GM19035 (cell line): ENCODE measurements at regions not wholly inside any gene's neighbourhood (a gene's known extent, or its start where the extent isn't known, plus 50 kb on each side); places are given as distances from the start of the nearest gene placed in this dataset.
A peak's percentile ranks its signal among the peaks of the same experiment; 100 is the strongest.

Experiments
- ATAC-seq: cut with Tn5 transposase; IDR thresholded peaks from one replicate; pipeline ENCODE4 v1.9.1; 2021; ENCODE audit not compliant: unreplicated experiment

DNA sequence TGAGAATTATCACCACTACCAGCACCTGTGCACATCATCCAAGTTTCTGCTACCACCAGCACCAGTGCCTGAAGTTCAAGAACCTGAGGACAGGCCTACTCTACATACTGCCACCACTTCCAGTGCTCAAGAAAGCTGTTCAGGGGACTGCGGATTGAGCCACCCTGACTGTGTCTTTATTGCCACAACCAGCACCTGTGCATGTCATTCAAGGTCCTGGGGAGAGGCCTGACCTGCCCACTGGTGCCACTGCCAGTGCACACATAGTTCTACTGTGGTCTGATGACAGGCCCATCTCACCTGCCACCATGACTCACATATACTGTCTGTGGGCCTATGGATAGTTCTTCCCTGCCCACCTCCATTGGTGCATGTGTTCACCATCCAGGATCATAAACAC lies 559.4 kb downstream of the COL12A1 start:
- no peak for ATAC-seq

DNA sequence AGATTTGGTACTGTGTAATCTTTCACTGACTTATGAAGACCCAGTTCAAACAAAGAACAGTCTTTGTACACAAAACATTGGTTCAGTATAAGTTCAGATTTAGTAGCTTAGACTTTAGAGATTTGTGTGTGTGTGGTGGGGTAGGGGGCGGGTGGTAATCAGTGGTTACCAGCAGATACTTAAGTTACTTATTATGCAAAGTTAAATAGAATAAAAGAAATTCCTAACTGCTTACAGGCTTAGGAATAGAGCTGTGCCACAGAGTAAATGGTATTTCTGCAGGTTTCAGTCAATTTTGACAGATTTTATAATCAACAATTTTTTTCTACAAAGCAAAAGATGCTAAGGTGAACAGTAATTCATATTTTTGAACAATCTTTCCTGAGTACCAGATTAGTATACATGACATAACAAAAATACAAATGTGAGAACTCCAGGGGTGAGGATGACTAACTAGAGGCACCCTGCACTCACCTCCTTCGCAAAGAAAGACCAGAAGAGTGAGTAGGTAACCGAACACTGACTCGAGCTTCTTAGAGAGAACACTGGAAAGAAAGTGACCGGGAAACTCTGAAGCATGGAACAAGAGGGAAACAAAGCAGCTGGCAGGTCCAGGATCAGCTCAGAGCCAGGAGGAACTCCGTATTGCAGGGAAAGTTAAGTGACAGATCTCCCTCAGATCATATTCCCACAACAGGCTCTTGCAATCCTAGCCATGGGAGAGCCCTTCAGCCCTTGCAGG lies 560.6 kb downstream of the COL12A1 start:
- ATAC-seq = no peak

DNA sequence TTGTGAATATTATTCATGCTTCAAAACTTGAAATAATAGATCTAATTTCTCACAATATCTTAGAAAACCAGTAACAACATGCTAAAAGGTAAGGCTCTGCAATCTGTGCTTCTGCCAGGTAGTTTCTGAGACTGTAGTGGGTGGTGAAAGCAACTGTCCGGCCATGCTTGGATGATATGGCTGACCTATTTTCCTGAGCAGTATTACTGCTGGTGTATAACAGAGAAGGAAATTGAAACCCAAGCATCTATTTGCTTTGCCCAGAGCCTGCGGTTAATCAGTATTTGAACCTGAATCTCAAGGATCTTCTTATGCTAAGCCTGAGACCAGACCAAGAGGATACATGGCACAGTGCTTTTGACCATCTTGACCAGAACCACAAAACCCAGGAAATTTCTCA lies 563.8 kb downstream of the COL12A1 start:
- no peak for ATAC-seq

DNA sequence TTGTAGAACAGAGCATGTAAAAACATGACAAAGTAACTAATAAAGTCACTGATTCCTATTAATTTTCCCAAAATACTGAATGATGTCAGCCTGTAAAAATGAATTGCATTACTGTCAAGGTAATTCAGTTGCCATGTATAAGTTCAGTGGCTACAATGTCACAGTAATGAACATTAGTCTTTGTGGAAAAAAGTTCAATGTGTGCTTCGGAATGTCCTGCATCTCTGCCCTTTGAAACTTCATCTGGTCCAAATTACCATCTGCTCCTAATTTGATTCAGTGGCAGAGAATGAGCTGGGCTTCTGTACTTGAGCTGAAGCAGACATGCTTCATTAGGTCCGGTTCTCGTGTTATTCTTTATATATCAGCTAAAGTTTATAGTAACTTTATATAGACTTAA lies 567.4 kb downstream of the COL12A1 start:
- no peak for ATAC-seq

DNA sequence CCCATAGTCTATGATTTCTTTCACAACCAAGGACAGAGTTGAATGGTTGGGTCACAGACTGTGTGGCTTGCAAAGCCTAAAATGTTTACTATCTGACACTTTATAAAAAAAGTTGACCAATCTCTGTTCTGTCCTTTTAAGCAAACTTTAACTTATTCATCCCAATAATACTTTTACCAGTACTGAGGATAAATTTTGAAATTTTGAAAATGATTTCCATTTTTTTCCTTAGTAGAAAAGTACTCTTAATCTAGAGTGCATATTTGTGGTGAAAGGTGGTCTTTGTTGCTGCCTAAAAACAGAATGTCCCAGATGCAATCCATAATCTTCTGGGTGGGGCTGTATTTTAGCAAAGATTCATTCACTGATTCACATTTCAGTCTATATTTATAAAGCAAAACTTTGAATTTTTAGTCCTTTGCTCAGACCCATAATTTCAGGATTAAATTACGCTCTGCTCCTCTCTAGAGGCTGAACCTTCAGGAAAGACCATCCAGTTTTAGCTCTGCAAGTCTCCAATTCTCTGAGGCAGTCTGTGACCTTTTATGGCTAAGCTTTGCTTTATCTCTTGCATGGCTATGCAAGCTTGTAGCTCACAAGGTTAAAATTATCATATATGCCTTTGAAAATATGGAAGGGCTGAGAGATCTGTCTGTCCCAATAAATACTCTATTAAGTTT lies 573.5 kb downstream of the COL12A1 start:
- no peak for ATAC-seq

DNA sequence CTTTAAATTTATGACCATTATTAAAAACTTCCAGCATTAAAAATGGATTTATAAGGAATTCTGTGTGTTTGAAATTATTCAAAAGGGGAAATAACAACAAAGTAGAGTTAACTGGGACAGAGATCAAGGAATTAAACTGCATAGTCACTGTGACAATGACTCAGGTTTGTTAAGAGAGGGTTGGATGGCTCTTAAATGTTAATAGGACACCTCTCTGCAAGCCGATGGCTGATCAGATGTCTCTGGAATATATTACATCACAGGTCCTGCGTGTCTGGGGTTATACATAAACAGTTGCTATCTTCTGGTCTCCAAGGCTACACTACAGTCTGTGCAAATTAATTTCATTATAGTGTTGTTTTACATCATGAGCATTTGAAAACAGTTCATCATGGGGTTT lies 574.3 kb downstream of the COL12A1 start:
- no peak for ATAC-seq

DNA sequence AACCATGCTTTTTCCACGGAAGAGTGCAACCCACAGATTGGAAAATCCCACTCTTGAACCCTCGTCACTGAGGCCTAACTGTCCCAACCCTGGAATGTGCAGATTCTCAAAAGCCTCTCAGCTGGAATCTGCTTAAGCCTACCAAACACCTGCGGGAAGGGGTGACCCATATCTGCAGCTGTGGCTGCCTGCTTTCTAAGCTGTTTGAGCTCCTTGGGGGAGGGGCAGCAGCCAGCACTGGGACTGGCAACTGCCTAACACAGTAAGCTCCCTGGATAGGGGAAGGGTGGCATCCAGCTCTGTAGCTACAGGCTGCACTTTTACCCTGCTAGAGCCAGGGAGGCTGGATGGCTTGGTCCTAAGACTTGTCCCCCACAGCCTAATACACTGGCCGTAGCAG lies 579.6 kb downstream of the COL12A1 start:
- ATAC-seq = no peak

DNA sequence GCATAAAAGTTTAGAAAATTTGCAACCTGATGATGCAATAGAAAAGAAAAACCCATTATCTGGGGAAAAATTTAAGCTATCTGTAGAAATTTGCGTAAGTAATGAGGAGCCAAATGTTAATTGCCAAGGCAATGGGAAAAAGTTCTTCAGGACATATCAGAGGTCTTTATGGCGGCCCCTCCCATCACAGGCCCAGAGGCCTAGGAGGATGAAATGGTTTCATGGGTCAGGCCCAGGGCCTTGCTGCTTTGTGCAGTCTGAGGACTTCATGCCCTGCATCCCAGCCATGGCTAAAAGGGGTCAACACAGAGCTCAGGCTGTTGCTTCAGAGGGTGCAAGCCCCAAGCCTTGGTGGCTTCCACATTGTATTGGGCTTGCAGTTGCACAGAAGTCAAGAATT lies 582.8 kb downstream of the COL12A1 start:
- ATAC-seq = no peak

DNA sequence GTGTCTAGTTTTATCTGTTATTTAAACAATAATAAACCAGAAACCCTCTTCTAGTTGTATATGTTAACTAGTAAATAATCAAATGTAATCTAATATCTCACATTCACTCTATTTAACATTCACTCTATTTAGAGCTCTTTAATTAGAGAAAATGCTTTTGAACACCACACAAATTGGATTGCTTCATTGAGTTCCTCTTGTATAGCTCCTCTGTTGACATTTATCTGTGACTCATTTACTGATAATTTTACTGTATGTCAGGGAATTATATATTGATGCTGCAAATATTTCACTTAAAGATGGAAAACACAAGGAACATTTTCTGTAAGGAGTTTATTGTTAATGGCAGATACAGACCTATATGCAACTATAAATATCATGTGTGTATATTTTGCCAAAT lies 594.6 kb downstream of the COL12A1 start:
- no peak for ATAC-seq

DNA sequence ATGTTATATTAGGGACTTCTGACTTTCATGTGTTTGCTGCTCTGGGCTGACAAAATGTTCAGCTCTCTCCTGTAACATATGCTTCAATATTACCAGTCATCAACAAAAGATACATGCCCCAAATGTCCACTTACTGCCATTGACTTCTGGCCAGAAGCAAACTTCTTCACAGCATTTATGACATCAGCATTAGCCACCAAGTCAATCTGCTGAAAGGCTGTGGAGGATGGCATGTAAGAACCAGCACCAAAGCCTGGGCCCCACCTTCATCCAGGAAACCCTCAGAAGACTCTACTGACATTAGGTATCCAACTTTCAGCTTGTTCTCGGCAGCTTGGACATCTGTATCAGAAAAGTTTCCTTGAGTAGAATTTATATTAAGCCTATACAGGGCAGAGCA lies 595.5 kb downstream of the COL12A1 start:
- ATAC-seq = no peak

DNA sequence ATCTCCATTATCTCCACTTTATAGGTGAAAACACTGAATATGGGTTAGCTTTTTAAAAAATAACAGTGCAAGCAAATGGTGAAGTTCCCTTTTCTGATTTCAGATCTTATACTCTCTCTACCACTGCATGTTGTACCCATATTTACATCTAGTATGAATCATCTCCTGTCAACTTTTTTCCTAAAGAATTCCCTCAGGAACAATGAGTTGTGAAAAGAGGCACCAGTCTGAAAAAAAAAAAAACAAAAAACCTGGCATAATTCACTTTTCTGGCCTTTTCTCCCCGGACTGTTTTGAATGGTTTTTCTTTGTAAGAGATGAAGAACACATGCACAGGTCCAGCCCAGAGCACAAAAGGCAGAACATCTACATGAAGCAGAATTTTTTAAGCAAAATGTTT lies 596.0 kb downstream of the COL12A1 start:
- ATAC-seq = no peak

DNA sequence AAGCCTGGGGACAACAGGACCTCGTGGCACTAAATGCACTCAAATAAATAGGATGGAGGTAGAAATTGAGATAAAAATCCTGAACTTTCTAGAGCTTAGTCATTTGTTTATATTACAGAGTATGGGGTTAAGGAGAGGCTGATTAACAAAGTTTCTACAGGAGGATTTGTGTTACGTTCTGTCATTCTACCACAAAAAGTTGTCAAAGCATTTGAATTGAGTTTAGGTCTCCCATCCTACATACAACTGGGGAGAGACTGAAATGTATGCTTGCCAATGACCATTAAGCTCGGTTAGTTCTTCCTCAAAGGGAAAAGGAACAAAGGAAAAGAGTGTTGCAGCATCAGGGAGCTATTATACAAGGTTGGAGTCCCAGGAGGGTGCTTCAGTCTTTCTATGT lies 597.9 kb downstream of the COL12A1 start:
- ATAC-seq = no peak

DNA sequence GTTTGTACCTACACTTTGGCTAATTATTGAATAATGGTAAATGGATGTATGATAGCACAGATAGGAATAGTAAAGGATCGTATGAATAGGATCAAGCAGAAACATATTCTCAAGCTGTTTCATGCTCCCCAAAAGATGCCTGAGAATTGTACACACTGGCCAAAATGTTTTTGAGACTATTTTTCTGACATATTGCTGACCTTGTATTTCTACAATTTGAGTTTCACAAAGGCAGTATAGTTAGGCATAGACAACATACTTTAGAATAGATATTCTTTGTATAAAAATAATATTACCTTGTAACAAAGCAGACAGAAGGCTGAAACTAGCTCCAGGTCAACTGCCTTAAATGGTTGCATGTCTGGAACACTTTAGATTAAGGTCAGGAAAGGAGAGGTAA lies 598.4 kb downstream of the COL12A1 start:
- ATAC-seq = no peak

DNA sequence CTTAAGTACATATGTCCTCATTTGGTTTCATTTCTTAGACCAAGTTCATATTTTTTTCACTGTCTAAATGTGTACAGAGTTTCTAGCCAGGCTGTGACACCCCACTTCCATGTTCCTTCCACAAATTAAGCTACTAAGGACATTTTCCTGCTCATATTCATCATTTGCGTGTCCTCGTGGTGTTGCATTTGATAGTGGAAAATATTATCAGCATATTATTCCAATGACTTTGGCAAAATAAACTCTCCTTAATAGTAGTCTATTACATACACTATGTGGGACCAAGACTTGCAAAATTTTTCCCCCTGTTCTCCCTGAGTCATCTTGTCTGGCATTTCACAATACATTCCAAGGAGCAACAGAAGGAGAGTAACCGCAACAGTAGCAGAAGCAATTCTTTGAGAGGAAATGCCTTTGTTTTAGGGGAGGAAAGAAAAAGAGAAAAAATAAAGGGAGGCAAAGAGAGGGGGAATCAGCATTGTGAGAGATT lies 599.2 kb downstream of the COL12A1 start:
- no peak for ATAC-seq

DNA sequence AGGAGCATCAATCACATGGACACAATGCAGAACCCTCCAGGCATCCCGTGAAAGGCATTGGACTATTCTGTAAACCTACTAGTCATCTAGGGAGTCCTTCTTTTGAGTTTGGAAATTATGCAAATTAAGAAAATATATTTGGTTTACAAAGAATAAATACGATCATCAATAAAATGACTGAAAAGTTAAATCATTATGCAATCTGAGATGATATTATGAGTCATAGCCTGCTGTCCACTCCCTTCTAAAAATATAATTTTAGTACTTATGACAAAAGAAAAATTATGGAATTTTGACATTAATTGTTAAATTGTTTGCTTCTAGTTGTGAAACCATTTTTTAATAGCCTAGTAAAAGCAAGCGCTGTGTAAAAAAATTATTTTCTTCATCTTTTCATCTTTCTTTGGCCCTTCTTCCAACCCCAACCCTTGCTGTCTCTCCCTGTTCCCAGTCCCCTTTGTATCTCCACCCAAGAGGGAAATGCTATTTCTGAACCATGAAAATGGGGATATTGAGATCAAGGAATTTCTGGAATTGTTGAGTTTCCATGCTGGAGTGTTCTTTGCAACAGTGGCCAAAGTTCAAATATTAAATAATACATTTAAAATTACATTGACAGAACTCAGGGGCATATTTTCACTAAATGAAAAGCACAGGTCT lies 599.8 kb downstream of the COL12A1 start:
- ATAC-seq = no peak

DNA sequence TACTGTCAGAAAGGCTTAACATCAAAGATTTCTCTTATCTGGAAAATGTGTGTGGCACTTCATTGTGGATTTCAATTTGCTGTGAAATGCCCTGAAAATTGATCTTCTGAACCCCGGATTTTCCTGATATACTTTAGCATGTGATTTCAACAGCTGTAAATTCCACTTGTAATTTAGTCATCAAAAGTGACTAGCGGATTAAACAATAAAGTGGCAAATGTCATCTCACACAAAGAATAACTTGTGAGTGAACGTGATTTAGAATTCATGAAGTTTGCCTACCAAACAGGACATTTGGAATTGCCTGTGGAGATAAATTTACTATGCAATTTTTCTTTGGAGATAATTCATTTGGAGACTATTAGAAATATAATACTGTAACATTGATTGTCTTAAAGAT lies 601.6 kb downstream of the COL12A1 start:
- no peak for ATAC-seq

DNA sequence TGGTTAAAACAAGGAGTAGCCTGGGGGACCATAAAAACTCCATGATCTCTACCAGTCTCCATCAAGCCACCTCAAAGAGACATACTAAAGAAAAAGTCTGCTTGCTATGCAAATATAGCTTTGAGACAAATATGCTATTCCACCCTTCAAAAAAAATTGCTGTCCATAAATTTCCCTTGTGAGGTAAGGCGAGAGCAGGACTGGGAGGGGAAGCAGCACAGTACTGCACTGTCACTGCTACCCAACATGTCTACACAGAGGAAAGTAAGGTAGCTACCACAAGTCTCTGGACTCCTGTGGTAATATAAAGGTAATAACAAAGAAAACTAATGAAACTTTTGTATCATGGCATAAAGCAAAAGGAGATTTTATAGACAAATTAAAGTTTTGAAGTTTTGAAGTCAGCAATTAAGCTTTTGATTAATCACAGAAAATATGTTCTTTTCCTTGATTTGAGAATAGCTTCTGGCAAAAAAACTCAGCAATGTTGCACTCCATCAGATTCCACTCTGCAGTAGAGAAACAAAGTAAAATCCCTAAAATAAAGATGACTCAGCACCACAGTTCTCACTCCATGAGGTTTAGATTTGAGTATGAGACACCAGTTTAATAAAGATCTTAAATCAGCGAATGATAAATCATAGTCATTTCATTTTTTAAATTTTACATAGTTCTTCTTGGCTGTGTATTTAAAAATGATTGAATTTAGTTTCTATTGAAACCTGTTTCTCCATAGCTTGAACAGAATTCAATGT lies 602.4 kb downstream of the COL12A1 start:
- no peak for ATAC-seq

DNA sequence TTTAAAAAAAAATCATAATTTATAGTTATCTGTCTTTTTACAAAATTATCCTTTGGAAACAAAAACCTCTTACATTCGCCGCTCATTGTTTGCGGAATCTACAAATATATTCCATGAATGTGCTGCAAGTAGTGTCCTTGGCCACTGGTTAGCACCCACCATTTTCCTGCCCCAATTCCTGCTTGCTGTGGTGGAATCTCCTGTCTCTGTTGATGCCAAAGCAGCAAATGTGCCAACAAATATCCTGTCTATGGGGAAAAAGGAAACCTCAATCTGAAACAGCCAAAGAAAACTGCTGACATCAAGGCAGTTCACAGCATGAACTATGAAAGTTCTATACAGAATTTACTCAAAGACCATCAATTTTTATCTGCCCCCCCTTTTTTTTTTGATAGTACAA lies 603.6 kb downstream of the COL12A1 start:
- no peak for ATAC-seq

DNA sequence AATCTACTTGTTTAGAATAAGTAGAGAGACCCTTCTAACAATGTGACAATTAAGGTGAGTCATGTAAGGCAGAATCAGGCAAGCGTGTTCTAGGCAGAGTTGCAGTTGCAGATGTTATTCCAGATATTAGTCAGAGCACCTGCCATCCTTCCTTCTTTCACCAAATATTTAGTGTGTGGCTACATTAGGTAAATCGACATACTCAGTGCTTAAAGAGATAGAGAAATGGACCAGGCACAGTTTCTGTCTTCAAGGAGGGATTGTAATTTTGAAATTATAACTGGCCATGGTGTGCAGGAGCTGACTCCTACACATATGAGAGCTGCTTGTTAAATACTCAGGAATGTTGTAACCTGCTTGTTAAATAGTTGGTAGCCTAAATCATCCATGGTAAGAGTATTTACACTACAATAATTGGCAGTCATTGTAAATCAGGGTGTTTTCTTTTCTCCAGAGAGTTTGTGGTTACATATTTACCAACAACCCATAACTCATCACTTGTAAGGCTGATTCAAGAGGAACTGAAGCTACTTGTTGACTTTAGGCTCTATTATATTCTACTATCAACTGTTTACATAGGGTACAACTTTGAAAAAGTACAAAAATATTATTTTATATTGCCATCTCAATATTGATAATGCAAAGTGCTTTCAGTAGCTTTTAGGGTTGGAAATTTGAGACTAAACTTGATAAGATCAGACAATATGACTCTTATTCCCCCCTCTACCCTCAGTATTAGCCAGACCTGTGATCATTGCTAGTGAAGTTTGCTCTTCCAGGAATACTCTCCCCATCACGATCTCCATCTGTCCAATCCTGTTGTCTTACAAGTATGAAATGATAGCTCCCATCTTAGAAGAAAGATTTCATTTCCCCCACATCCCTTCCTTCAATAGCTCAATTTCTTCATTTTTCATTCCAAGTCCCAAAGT lies 607.1 kb downstream of the COL12A1 start:
- peak; percentile 93 for ATAC-seq

DNA sequence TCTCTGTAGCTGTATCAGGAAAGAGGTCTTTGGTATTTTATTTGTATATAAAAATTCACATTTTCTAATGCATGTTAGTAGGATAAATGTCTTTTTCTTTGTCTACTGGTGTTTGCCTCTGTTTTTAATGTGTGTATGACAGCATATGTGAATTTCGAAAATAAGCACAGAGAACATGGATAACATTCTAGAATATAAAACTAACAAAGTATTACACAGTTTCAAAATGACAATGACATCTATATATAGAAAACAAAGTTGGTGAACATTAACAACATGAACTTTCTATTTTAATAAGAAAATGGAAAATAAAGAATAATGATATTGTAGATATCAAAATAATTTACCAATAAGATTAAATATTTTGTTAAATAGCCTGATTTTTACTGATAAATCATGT lies 608.0 kb downstream of the COL12A1 start:
- peak; percentile 31 for ATAC-seq
